ENCODE measurements at regions not wholly inside any gene's neighbourhood (a gene's known extent, or its start where the extent isn't known, plus 50 kb on each side); places are given as distances from the start of the nearest gene placed in this dataset.
"Not testable (repeated sequence)": the region's sequence is repeated elsewhere in the genome, so short reads cannot be mapped to it uniquely, and the experiment has no call there.

GRCh38 chr11:38123673-38124072 lies 1525.6 kb upstream of the RAG2 start:
- no peaks in the 10 kb centered on the region for H3K4me1 ChIP-seq
- H3K4me3 ChIP-seq: no peak overlapping the region
- H3K27me3 ChIP-seq: no peaks in the 10 kb centered on the region
- ATAC-seq: no peak
- no peak overlapping the region for H3K27ac ChIP-seq
- no peaks in the 10 kb centered on the region for H3K9me3 ChIP-seq
- TF ChIP-seq CTCF (IDR thresholded peaks at IDR 0.05): no peak
- H3K36me3 ChIP-seq: no peaks in the 10 kb centered on the region
- DNase-seq: no peak
- WGBS, 2 donors: 70 to 75% methylated on average over 9 of the region's 9 CpGs
- intact Hi-C loops (cut with DNase I): no loop called here

GRCh38 chr11:38116616-38117015 lies 1518.6 kb upstream of the RAG2 start:
- DNase-seq; ATAC-seq; H3K36me3 ChIP-seq; intact Hi-C loops (cut with DNase I); H3K27me3 ChIP-seq; H3K27ac ChIP-seq; H3K4me3 ChIP-seq; H3K4me1 ChIP-seq: not testable (repeated sequence)
- peaks cover 0 to 24% (median 0%) of the 10 kb centered on the region in 11 donors for H3K9me3 ChIP-seq
- 91% methylated on average over 5 of the region's 5 CpGs for WGBS, 2 donors

GRCh38 chr11:38115381-38115780 lies 1517.3 kb upstream of the RAG2 start:
- DNase-seq; ATAC-seq; H3K4me3 ChIP-seq; H3K36me3 ChIP-seq; H3K27ac ChIP-seq; H3K4me1 ChIP-seq; intact Hi-C loops (cut with DNase I); H3K27me3 ChIP-seq: not testable (repeated sequence)
- peaks cover 0 to 34% (median 0%) of the 10 kb centered on the region in 11 donors for H3K9me3 ChIP-seq
- 40 to 44% methylated on average over 3 of the region's 3 CpGs for WGBS, 2 donors

GRCh38 chr11:38100836-38101462 lies 1502.9 kb upstream of the RAG2 start:
- Histone ChIP-seq H3K36me3 (no peaks in the 10 kb centered on the region), H3K9me3 (no peaks in the 10 kb centered on the region), H3K4me1 (no peaks in the 10 kb centered on the region), H3K27me3 (no peaks in the 10 kb centered on the region), H3K27ac (no peak overlapping the region), H3K4me3 (no peak overlapping the region)
- ATAC-seq: no peak
- intact Hi-C loops (cut with DNase I): no loop called here
- no peak for TF ChIP-seq CTCF (IDR thresholded peaks at IDR 0.05)
- WGBS, 2 donors: 75 to 78% methylated on average over 4 of the region's 4 CpGs
- DNase-seq: no peak

- ATAC-seq: no peak
- H3K4me1 ChIP-seq: no peaks in the 10 kb centered on the region
- 83 to 85% methylated on average over 2 of the region's 2 CpGs for WGBS, 2 donors
- H3K9me3 ChIP-seq: peaks cover 0 to 15% (median 0%) of the 10 kb centered on the region in 11 donors
- no peak for DNase-seq
- H3K36me3 ChIP-seq: no peaks in the 10 kb centered on the region
- H3K4me3 ChIP-seq: no peak overlapping the region
- no peak for TF ChIP-seq CTCF (IDR thresholded peaks at IDR 0.05)
- intact Hi-C loops (cut with DNase I): no loop called here
- no peak overlapping the region for H3K27ac ChIP-seq
- H3K27me3 ChIP-seq: no peaks in the 10 kb centered on the region
Observed at GRCh38 chr11:38095268-38095667, 1497.2 kb upstream of the RAG2 start.

Data from heart right ventricle (tissue), 16 donors.